K562 (cell line): ENCODE measurements at regions not wholly inside any gene's neighbourhood (a gene's known extent, or its start where the extent isn't known, plus 50 kb on each side); places are given as distances from the start of the nearest gene placed in this dataset.

Experiments
- ATAC-seq: fragments of 200-7000 bp; cut with Tn5 transposase; 3 replicates; pipeline ENCODE4 v1.9.1; 2020; ENCODE audit warnings: moderate library complexity
- BruUV-seq: library from RNA; stranded (reverse); fragments of 400-500 nt; replicated peaks from 2 replicates; lab custom pipeline; 2021; lab: Mats Ljungman, UMichigan
- CTCF ChIA-PET: fragments of 300-600 bp; formaldehyde crosslinking; extraction: SDS; loops from one replicate; lab custom pipeline; 2021; ENCODE audit warnings: low intra/inter-chr PET ratio; lab: Yijun Ruan, JAX
- POLR2A ChIA-PET: fragments of 300-600, 350-650 bp; sonication (Branson Sonifier 250); formaldehyde crosslinking; extraction: SDS; loops from one replicate; lab custom pipeline; 2021; ENCODE audit warnings: antibody characterized with exemption, inconsistent platforms; lab: Yijun Ruan, JAX
- DNase-seq, 4 experiments: peaks; one replicate each; pipeline versions ENCODE4 v3.0.0 to v3.0.0-alpha.2; 2011 to 2018; ENCODE audit warnings: low spot score in 3 of 4, mixed read lengths in 3 of 4; ENCODE audit errors: extremely low read depth in 1 of 4
- FAIRE-seq: peaks from 2 replicates; lab custom pipeline; 2011; peaks lifted over from hg19 to GRCh38; lab: Jason Lieb, UNC
- H2AFZ ChIP-seq: 2 replicates; pipeline ENCODE4 v1.6.0; 2011; ENCODE audit warnings: low read depth, low read length, control low read depth, inconsistent platforms
- H3K27ac ChIP-seq: fragments of 200-600 bp; 3 replicates; pipeline ENCODE4 v1.8.0; 2011; ENCODE audit warnings: low read depth, mild to moderate bottlenecking, control low read depth, inconsistent platforms, low read length, moderate library complexity, mixed read lengths; ENCODE audit errors: extremely low read depth
- H3K27me3 ChIP-seq, 2 experiments: fragments of 300-600 bp in 1 of 2; 2 replicates in 1 of 2; 3 replicates in 1 of 2; pipeline versions ENCODE4 v1.6.0 to v1.8.0; 2011; ENCODE audit warnings: inconsistent platforms in 2 of 2, low read length in 2 of 2, mild to moderate bottlenecking in 1 of 2, mixed read lengths in 1 of 2, moderate library complexity in 1 of 2; ENCODE audit not compliant: control insufficient read depth in 2 of 2, insufficient read depth in 2 of 2
- H3K36me3 ChIP-seq: fragments of 300-600 bp; 3 replicates; pipeline ENCODE4 v1.8.0; 2011; ENCODE audit warnings: mild to moderate bottlenecking, low read length, inconsistent platforms; ENCODE audit not compliant: control insufficient read depth, insufficient read depth
- H3K4me1 ChIP-seq, 2 experiments: fragments of 200-600 bp in 1 of 2; replicated peaks in 1 of 2; 2 replicates in 1 of 2; 3 replicates in 1 of 2; pipeline versions ENCODE4 v1.5.1 to v1.8.0; 2011; ENCODE audit warnings: inconsistent platforms in 2 of 2, low read length in 2 of 2, mild to moderate bottlenecking in 1 of 2, mixed read lengths in 1 of 2, moderate library complexity in 1 of 2; ENCODE audit not compliant: control insufficient read depth in 2 of 2, insufficient read depth in 2 of 2
- H3K4me2 ChIP-seq: 2 replicates; pipeline ENCODE4 v1.6.1; 2011; ENCODE audit warnings: low read length, control low read depth, inconsistent platforms, mixed read lengths; ENCODE audit not compliant: insufficient read depth
- H3K4me3 ChIP-seq: fragments of 200-600 bp; sonication (generic), shearing (Covaris generic); 2 replicates; pipeline ENCODE4 v1.5.1; 2016; ENCODE audit warnings: control low read depth, inconsistent platforms
- H3K79me2 ChIP-seq: fragments of 200-600 bp; 3 replicates; pipeline ENCODE4 v1.8.0; 2011; ENCODE audit warnings: low read length, inconsistent platforms; ENCODE audit not compliant: control insufficient read depth, insufficient read depth
- H3K9ac ChIP-seq, 2 experiments: 2 replicates each; pipeline versions ENCODE4 v1.6.0 to v1.6.1; 2011; ENCODE audit warnings: low read depth in 2 of 2, low read length in 2 of 2, control low read depth in 1 of 2, inconsistent platforms in 1 of 2, mild to moderate bottlenecking in 1 of 2, mixed read lengths in 1 of 2; ENCODE audit not compliant: insufficient read depth in 1 of 2
- H3K9me1 ChIP-seq: one replicate; pipeline ENCODE4 v1.6.0; 2011; ENCODE audit warnings: inconsistent platforms, mild to moderate bottlenecking, low read length, moderate library complexity; ENCODE audit not compliant: control insufficient read depth, insufficient read depth
- H3K9me3 ChIP-seq: replicated peaks from 2 replicates; pipeline ENCODE4 v1.5.1; 2011; ENCODE audit warnings: low read depth, low read length, inconsistent platforms; ENCODE audit not compliant: control insufficient read depth, insufficient read depth
- H4K20me1 ChIP-seq: replicated peaks from 2 replicates; pipeline ENCODE4 v1.6.1; 2011; ENCODE audit warnings: low read length, inconsistent platforms, mixed read lengths; ENCODE audit not compliant: control insufficient read depth, insufficient read depth
- FOSL1 ChIP-seq: fragments of 200-800 bp; sonication (Bioruptor generic); conservative IDR thresholded peaks from 2 replicates; pipeline ENCODE4 v1.6.1; 2016; ENCODE audit warnings: missing genetic modification characterization, missing compliant biosample characterization
- MEIS2 ChIP-seq: fragments of 450-650 bp; IDR thresholded peaks from 2 replicates; pipeline ENCODE4 v1.6.1; 2014; ENCODE audit warnings: mild to moderate bottlenecking; ENCODE audit not compliant: partially characterized antibody
- RB1 ChIP-seq: fragments of 450-650 bp; IDR thresholded peaks from 2 replicates; pipeline ENCODE4 v1.6.1; 2017; ENCODE audit warnings: low read depth, mild to moderate bottlenecking
- STAT5B ChIP-seq: fragments of 250-450 bp; sonication (Bioruptor Pico); IDR thresholded peaks from 2 replicates; pipeline ENCODE4 v1.8.0; 2021; ENCODE audit warnings: mild to moderate bottlenecking, inconsistent platforms
- WHSC1 ChIP-seq: IDR thresholded peaks from one replicate; pipeline ENCODE4 v1.6.1; 2012; ENCODE audit warnings: low read length, control low read depth, inconsistent platforms
- ZNF121 ChIP-seq: sonication (generic); formaldehyde crosslinking; conservative IDR thresholded peaks from 2 replicates; pipeline ENCODE4 v1.8.0; 2022; ENCODE audit warnings: missing genetic modification reagents
- WGBS: fragments of 100-300 bp; shearing (Covaris generic); methylation state at CpG from one replicate; pipeline ENCODE4 v1.1.6; 2016; ENCODE audit warnings: low coverage, mixed read lengths; ENCODE audit not compliant: insufficient coverage; ENCODE audit errors: missing lambda C conversion rate; 5-methylcytosine and 5-hydroxymethylcytosine counted together
- in situ Hi-C: fragments of 300-500 bp; cut with MboI; formaldehyde crosslinking; loops from 4 replicates; pipeline ENCODE4 v1.15.0; 2018; ENCODE audit warnings: inconsistent platforms, mixed read lengths
- intact Hi-C: fragments of 100-400 bp; cut with micrococcal nuclease; formaldehyde crosslinking; loops from 2 replicates; pipeline ENCODE4 v1.14.2; 2022
- TF ChIP-seq, protein P1 (sequence below): fragments of 450-650 bp; IDR thresholded peaks from 2 replicates; pipeline ENCODE4 v1.7.1; 2018; ENCODE audit warnings: mild to moderate bottlenecking, low read depth; ENCODE audit not compliant: partially characterized antibody
- TF ChIP-seq, protein P2 (sequence below): fragments of 450-650 bp; IDR thresholded peaks from 2 replicates; pipeline ENCODE4 v1.6.1; 2016; ENCODE audit warnings: mild to moderate bottlenecking

GRCh38 chr4:123517971-123518370 lies 121.4 kb downstream of the SPRY1 start:
- in situ Hi-C loops, result no loop called here
- no peak overlapping the region for H3K27ac ChIP-seq
- TF ChIP-seq, protein P1, sequence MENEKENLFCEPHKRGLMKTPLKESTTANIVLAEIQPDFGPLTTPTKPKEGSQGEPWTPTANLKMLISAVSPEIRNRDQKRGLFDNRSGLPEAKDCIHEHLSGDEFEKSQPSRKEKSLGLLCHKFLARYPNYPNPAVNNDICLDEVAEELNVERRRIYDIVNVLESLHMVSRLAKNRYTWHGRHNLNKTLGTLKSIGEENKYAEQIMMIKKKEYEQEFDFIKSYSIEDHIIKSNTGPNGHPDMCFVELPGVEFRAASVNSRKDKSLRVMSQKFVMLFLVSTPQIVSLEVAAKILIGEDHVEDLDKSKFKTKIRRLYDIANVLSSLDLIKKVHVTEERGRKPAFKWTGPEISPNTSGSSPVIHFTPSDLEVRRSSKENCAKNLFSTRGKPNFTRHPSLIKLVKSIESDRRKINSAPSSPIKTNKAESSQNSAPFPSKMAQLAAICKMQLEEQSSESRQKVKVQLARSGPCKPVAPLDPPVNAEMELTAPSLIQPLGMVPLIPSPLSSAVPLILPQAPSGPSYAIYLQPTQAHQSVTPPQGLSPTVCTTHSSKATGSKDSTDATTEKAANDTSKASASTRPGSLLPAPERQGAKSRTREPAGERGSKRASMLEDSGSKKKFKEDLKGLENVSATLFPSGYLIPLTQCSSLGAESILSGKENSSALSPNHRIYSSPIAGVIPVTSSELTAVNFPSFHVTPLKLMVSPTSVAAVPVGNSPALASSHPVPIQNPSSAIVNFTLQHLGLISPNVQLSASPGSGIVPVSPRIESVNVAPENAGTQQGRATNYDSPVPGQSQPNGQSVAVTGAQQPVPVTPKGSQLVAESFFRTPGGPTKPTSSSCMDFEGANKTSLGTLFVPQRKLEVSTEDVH, result no peak
- TF ChIP-seq WHSC1 (no peak), MEIS2 (no peak), RB1 (no peak), FOSL1 (no peak), STAT5B (CRISPR knock-in tag) (no peak), ZNF121 (no peak)
- TF ChIP-seq, protein P2, sequence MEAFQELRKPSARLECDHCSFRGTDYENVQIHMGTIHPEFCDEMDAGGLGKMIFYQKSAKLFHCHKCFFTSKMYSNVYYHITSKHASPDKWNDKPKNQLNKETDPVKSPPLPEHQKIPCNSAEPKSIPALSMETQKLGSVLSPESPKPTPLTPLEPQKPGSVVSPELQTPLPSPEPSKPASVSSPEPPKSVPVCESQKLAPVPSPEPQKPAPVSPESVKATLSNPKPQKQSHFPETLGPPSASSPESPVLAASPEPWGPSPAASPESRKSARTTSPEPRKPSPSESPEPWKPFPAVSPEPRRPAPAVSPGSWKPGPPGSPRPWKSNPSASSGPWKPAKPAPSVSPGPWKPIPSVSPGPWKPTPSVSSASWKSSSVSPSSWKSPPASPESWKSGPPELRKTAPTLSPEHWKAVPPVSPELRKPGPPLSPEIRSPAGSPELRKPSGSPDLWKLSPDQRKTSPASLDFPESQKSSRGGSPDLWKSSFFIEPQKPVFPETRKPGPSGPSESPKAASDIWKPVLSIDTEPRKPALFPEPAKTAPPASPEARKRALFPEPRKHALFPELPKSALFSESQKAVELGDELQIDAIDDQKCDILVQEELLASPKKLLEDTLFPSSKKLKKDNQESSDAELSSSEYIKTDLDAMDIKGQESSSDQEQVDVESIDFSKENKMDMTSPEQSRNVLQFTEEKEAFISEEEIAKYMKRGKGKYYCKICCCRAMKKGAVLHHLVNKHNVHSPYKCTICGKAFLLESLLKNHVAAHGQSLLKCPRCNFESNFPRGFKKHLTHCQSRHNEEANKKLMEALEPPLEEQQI, result no peak
- no peak overlapping the region for H3K4me2 ChIP-seq
- POLR2A ChIA-PET, result no interaction called here
- no peak overlapping the region for H3K9ac ChIP-seq
- no peaks in the 10 kb centered on the region for H3K9me1 ChIP-seq
- no peaks in the 10 kb centered on the region for H3K36me3 ChIP-seq
- no peaks in the 10 kb centered on the region for H3K9me3 ChIP-seq
- DNase-seq (no peak), FAIRE-seq (no peak), ATAC-seq (no peak)
- 5% methylated on average over 3 of the region's 3 CpGs for WGBS
- no peaks in the 10 kb centered on the region for H3K4me1 ChIP-seq
- intact Hi-C loops, result no loop called here
- no TSS peak for BruUV-seq
- CTCF ChIA-PET, result no interaction called here
- H3K27me3 ChIP-seq, result no peaks in the 10 kb centered on the region
- H3K4me3 ChIP-seq, result no peak overlapping the region
- no peak overlapping the region for H2AFZ ChIP-seq
- no peaks in the 10 kb centered on the region for H4K20me1 ChIP-seq
- H3K79me2 ChIP-seq, result no peaks in the 10 kb centered on the region
